EL (cell line): ENCODE measurements at regions not wholly inside any gene's neighbourhood (a gene's known extent, or its start where the extent isn't known, plus 50 kb on each side); places are given as distances from the start of the nearest gene placed in this dataset.
"Not testable (repeated sequence)": the region's sequence is repeated elsewhere in the genome, so short reads cannot be mapped to it uniquely, and the experiment has no call there.

ENCODE experiments used
- DNase-seq: peaks from one replicate; pipeline ENCODE4 v3.0.0-alpha.2; 2016

GRCh38 chr6:163889904-163890514 is 475.5 kb downstream of the QKI start:
- DNase-seq, result no peak

GRCh38 chr6:163888030-163888819 is 473.7 kb downstream of the QKI start:
- DNase-seq, result no peak

- no peak for DNase-seq
These were observed 471.9 kb downstream of the QKI start for GRCh38 chr6:163886428-163886827.

- DNase-seq, result no peak
These were observed 469.5 kb downstream of the QKI start for GRCh38 chr6:163883984-163884383.

- no peak for DNase-seq
These were observed 464.2 kb downstream of the QKI start for GRCh38 chr6:163878698-163879097.

GRCh38 chr6:163877877-163878639 is 463.5 kb downstream of the QKI start:
- DNase-seq, result no peak

GRCh38 chr6:163876391-163876790 is 461.9 kb downstream of the QKI start:
- DNase-seq, result peak; percentile 56

- DNase-seq, result no peak
These were observed 460.3 kb downstream of the QKI start for GRCh38 chr6:163874784-163875183.

- peak; percentile 96 for DNase-seq
These were observed 457.8 kb downstream of the QKI start for GRCh38 chr6:163872335-163872734.

GRCh38 chr6:163871616-163872015 is 457.1 kb downstream of the QKI start:
- DNase-seq, result no peak

- DNase-seq, result no peak
These were observed 453.2 kb downstream of the QKI start for GRCh38 chr6:163867518-163868292.

GRCh38 chr6:163866192-163866591 is 451.7 kb downstream of the QKI start:
- DNase-seq, result no peak

GRCh38 chr6:163863565-163863964 is 449.0 kb downstream of the QKI start:
- DNase-seq, result no peak

GRCh38 chr6:163862701-163863100 is 448.2 kb downstream of the QKI start:
- DNase-seq, result peak; percentile 13

GRCh38 chr6:163861627-163862026 is 447.1 kb downstream of the QKI start:
- no peak for DNase-seq

GRCh38 chr6:163860287-163861081 is 446.0 kb downstream of the QKI start:
- peak; percentile 81 for DNase-seq

- DNase-seq, result not testable (repeated sequence)
These were observed 444.4 kb downstream of the QKI start for GRCh38 chr6:163858870-163859269.

GRCh38 chr6:163857421-163857820 is 442.9 kb downstream of the QKI start:
- peak; percentile 42 for DNase-seq

- no peak for DNase-seq
These were observed 436.4 kb downstream of the QKI start for GRCh38 chr6:163850874-163851273.

- no peak for DNase-seq
These were observed 430.2 kb downstream of the QKI start for GRCh38 chr6:163844761-163845160.

- no peak for DNase-seq
These were observed 429.8 kb downstream of the QKI start for GRCh38 chr6:163844357-163844756.

GRCh38 chr6:163843218-163843617 is 428.7 kb downstream of the QKI start:
- DNase-seq, result no peak
